HG03558 (cell line): ENCODE measurements at regions not wholly inside any gene's neighbourhood (a gene's known extent, or its start where the extent isn't known, plus 50 kb on each side); places are given as distances from the start of the nearest gene placed in this dataset.

Source experiments
- ATAC-seq: cut with Tn5 transposase; IDR thresholded peaks from one replicate; pipeline ENCODE4 v1.9.1; 2021; ENCODE audit warnings: moderate number of reproducible peaks; ENCODE audit not compliant: unreplicated experiment; ENCODE audit errors: extremely low read depth

DNA sequence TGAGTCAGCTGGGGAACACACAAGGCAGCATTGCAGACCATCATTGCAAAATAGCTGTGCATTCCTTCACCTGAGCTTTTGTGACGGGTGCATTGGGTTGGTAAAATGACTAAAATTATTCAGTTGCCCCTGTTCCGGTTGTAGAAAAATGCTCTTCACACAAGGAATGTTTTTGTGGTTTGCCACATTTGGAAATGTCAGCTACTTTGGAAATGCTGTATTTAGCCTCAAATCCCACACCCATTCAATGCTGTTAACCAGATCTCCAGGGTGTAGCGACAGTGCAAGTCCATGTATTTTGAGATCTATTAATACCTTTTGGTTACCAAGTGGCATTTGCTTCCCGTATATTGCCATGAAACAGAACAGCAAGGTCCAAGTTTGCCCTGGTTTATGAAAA lies 201.2 kb downstream of the FOXA2 start:
- no peak for ATAC-seq

GRCh38 chr20:22382742-22383141 lies 201.6 kb downstream of the FOXA2 start:
- no peak for ATAC-seq

DNA sequence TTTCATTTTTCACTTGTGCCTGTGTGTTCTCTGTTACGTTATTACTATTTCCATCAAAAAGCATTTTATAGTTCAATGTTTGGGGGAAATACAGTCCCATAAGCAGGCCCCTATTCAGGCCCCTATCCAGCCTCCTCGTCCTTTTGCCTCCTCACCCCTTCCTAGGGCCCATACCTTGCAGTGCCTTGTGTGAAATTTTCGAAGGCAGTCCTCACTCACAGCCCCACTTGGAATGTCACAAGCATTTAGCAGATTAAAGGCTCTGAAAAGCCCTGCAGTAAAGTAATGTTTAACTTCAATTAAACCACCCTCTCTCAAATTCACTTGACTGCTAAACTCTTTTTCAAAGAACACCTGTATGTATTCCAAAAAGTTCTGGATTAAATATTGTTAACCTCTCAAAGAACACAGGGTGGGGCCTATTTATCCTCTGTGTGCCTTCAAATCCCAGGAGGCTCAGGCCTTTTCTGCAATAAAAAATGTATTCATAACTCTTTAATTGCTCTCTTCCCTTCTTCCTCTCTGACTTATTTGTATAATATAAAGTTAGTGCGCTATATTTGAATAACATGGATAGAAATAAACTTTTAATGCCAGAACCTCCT lies 202.5 kb downstream of the FOXA2 start:
- ATAC-seq, result no peak

DNA sequence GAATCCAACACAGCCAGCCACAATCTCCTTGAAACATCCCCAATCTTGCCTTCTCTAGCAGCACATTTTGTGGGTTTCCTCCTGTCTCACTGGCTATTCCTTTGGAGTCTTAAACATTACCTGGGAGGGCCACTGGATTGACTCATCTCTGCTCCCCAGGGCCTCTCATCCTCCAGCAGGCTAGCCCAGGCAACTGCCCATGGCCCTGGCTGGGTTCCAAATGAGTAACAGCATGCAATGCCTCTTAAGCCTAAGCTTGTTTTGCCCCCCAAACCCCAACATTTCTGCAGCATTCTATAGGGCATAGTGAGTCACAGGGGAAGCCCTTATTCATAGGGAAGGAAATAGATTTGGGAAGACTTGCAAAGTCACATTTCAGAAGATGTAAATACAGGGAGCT lies 204.9 kb downstream of the FOXA2 start:
- ATAC-seq, result no peak

DNA sequence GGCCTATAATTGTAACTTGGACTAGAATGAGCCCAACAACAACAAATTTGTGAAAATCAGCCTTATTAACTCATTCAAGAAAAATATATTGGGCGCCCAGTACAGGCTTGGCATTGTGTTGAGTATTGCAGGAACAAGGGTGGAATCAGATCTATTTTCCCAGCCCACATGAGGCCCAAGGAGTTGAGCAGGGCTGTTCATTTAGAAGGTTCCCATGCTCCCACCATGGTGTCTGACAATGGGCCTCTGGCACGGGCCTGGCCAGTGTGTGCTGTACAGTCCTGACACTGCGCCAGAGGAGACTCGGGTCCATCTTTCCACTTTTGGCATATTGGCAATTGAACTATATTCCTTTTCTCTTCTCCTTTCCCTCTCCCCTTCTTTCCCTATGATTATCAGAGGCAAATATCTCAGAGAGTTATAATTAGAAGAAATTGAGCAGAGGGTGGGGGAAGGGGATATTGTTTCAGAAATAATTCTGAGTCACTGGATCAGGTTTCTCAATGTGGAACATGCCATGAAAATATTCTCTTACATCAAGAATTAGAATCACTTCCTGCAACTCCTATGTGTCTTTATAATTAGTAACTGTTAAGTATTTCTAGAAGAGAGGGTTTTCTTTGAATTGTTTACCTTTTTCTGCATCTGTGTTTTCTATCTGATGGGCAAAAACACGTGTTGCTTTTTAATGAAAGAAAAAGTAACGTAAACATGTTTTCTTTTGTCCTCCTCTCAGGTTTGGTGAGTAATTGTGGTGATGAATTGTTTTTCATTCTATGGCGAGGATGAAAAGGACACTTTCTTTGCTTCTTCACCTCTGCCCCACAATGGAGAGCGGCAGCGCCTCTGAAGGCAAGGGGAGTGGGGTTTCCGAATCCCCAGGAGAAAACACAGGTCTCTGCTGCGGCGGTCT lies 209.4 kb downstream of the FOXA2 start:
- ATAC-seq, result no peak

DNA sequence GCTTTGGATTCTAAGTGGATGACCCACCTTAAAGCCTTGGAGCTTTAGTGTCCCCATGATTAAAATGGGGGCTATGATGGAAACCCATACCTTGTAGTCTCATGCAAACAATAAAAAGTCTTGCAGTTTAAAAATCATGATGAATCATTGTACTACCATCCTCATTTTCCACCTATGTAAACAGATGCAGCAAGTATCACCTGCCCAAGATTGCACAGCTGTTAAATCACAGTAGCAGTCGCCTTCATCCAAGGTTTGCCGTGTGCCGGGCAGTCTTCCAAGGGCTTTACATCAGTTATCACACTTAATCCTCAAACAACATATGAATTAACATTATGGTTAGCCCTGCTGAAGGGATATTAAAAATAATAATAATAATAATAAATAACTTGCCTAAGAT lies 210.3 kb downstream of the FOXA2 start:
- no peak for ATAC-seq

GRCh38 chr20:22373164-22373895 lies 211.0 kb downstream of the FOXA2 start:
- ATAC-seq, result no peak

DNA sequence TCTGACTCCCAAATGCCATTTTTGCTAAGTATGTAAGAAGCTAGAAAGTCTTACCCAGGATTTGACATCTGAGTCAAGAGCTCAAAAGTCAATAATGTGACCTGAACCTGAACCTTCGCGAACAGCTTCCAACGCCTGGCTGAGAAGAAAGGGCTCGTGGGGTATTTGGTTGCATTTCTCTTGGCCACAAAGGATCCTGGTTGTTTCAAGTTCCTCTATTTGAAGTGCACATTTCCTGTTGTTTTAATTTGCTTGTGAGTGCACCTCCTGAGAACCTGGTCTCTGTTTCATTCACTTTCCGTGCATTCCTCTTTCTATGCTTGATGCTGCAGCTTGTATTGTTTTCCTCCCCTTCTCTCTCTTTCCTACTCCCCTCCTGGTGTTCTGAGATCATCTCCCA lies 212.5 kb downstream of the FOXA2 start:
- peak; percentile 70 for ATAC-seq

DNA sequence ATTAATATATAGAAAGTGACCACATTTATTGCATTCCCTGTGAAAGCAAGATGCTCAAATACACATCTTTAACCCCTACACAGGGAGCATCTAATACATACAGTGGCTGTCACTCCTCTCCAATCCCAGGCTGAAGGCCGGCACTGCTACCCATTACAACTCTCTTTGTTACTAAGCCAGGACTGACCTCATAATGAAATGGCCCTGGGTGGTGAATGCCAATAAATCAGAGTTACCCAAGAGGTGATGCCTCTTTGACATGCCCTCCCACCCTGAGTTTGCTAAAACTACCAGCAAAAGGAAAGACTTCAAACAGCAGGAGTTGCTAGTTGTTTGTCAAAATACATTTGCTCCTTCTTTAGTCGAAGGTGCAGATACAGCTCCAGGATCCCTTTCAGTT lies 214.2 kb downstream of the FOXA2 start:
- no peak for ATAC-seq

GRCh38 chr20:22369100-22369499 lies 215.3 kb downstream of the FOXA2 start:
- ATAC-seq, result no peak

DNA sequence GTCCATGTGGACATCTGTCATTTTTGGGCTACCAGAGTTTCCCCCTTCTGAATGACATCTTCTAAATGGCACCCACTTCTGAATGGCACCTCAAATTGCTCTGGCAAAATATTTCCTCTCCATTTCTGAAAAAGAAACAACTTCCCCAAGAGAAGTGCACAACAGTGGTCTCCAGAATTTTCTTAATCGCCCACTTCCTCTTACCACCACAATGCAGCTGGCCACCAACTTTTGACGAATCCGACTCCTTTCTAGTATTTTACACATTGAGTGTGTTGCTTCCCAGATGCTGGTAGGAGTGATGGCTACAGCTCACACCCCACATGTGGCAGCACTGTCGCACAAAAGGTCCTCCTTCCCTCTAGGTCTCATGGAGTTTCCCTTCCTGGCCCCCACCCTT lies 216.1 kb downstream of the FOXA2 start:
- ATAC-seq, result no peak

GRCh38 chr20:22366631-22367030 lies 217.7 kb downstream of the FOXA2 start:
- no peak for ATAC-seq

DNA sequence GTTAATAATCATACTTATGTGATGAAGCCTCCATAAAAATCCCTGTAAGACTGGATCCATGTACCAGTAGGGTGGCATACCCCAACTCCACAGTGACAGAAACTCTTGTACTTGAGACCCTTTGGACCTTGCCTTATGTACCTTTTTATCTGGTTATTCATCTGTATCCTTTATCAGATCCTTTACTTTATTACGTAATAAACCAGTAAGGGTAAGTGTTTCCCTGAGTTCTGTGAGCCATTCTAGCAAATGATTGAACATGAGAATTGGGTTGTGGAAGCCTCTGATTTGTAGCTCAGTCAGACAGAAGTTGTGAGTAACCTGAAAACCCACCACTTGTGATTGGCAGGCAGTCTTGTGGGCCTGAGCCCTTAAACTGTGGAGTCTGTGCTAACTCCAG lies 229.7 kb downstream of the FOXA2 start:
- no peak for ATAC-seq

DNA sequence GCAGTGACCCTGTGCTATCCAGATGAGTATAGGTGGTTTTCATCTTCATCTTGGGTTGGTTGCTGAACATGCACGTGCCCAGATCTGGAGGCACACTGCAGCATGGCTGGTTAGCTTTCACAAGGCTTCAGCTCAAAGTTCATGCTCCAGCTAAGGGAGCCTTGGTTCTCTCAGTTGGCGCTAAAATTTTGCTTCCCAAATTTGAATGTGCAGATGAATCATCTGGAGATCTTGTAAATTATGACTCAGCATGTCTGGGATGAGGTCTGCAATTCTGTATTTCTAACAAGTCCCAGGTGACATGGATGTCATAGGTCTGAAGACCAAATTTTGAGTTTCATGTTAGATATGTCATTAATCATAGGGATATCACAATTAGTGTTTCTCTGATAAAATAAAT lies 230.8 kb downstream of the FOXA2 start:
- no peak for ATAC-seq

GRCh38 chr20:22352019-22352418 lies 232.4 kb downstream of the FOXA2 start:
- no peak for ATAC-seq

DNA sequence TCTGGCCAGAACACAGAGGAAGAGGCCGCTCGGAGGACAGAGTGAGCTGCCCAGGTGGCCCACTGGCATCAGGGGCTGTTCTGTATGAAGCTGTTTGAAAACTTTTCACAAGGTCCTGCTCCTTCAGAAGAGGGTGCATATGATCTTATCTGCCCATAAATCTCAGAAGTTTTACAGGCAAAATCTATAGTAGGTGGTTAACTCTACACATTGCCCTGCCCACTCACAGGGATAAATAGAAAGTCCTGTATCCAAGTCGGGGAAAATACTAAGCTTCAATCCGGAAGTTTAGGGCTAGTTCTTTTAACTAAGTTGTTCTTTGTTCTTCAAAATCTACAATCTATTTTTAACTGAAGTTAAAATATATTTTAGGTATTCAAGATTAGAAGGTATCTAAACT lies 233.7 kb downstream of the FOXA2 start:
- ATAC-seq, result no peak

DNA sequence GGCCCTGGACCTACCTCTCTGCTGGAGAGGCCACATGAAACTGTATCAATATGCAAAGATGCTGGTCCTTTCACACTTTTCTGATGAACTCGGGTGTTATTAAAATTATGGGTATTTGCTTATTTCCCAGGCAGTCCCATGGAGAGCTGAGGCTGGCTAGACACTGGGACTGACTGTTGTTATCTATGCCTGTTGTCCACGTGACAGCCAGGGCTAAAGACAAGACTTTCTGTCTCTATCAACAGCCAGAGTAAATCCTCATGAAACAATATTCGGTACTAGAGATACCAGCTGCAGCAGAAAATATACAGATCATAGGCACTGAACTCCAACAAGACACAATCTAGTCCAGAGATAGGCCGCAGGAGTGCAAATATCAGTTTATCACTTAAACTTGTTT lies 236.4 kb downstream of the FOXA2 start:
- ATAC-seq, result no peak

DNA sequence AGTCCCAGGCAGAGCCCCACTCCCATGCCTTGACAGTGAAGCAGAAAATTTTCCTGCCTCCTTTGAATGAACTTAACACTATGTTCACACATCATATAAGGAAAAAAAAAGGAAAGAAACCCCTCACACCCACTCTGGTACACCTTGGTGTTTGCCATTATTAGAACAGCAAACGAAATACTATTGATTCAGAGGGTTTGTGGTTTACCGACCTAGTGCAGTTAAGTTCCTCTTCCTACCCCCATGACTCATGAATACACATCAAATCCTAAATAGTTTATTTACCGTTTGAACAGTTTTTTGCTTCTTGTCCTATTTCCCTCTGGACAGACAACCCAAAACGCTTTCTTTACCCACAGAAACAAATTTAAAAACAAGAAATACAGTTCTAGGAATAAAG lies 237.7 kb downstream of the FOXA2 start:
- no peak for ATAC-seq

GRCh38 chr20:22343612-22344011 lies 240.8 kb downstream of the FOXA2 start:
- ATAC-seq, result no peak

DNA sequence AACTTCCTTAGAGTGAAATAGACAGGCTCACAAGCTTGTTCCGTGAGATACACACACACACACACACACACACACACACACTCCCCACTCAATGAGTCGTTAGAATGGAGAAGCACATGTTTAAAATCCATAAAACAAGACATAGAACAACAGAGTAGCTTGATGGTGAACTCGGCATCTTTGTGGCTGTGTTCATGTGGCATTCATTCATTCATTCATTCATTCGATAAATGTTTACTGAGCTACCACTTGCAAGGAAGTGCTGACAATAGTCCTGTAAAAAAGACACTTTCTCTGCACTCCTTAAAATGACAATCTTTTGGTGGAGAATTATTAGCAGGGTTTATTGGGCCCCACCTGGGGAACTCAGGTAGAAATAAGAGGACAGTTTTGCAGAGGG lies 242.0 kb downstream of the FOXA2 start:
- ATAC-seq, result no peak

- ATAC-seq, result no peak
These were observed 242.9 kb downstream of the FOXA2 start for GRCh38 chr20:22341508-22341907.
